ENCODE measurements at regions not wholly inside any gene's neighbourhood (a gene's known extent, or its start where the extent isn't known, plus 50 kb on each side); places are given as distances from the start of the nearest gene placed in this dataset.

DNA sequence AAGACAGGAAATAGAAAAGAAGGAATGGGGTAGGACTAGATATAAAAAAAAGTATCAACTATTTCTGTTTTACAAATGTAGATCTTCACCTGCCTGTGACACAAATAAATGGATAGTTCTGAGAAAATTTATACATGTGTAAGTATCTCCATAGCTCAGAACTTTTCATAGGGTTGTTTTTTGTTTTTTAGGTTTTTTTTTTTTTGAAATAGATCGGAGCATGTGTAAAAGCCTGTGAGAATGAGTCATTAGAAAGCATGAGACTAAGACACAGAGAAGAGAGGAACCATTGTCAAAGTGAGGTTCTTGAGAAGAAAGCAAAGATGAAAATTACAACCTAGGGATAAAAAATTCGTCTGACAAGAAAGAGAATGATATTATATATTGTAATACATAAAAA lies 481.6 kb downstream of the PABPC4L start:
- no peak for DNase-seq (ENCODE audit: unreplicated experiment)
- Mint-ChIP-seq H3K4me3 (ENCODE audit: unreplicated experiment) (no peak overlapping the region), H3K4me1 (ENCODE audit: insufficient read depth, unreplicated experiment) (peaks cover 6% of the 10 kb centered on the region), H3K27me3 (ENCODE audit: insufficient read depth, unreplicated experiment) (no peaks in the 10 kb centered on the region), H3K36me3 (ENCODE audit: insufficient read depth, unreplicated experiment) (no peaks in the 10 kb centered on the region), H3K9me3 (ENCODE audit: unreplicated experiment) (no peaks in the 10 kb centered on the region), H3K27ac (ENCODE audit: low read depth, unreplicated experiment) (no peak overlapping the region)
- ChIA-PET POLR2A (no interaction called here), CTCF (interaction anchor here (0.7 kb wide), 1 partner anchor 21 kb away, joined by 4 read pairs; no protein-coding TSS in a partner anchor)
- TF ChIP-seq CTCF (IDR thresholded peaks at IDR 0.05; ENCODE audit: unreplicated experiment): no peak
- no TSS peak for BruUV-seq (replicated peaks)
- intact Hi-C loops (cut with micrococcal nuclease): no loop called here

GRCh38 chr4:133719098-133719497 lies 482.5 kb downstream of the PABPC4L start:
- TF ChIP-seq CTCF (IDR thresholded peaks at IDR 0.05; ENCODE audit: unreplicated experiment): no peak
- DNase-seq (ENCODE audit: unreplicated experiment): no peak
- Mint-ChIP-seq H3K4me1 (ENCODE audit: insufficient read depth, unreplicated experiment) (peaks cover 6% of the 10 kb centered on the region), H3K27ac (ENCODE audit: low read depth, unreplicated experiment) (no peak overlapping the region), H3K9me3 (ENCODE audit: unreplicated experiment) (no peaks in the 10 kb centered on the region), H3K27me3 (ENCODE audit: insufficient read depth, unreplicated experiment) (no peaks in the 10 kb centered on the region), H3K36me3 (ENCODE audit: insufficient read depth, unreplicated experiment) (no peaks in the 10 kb centered on the region), H3K4me3 (ENCODE audit: unreplicated experiment) (no peak overlapping the region)
- POLR2A ChIA-PET: no interaction called here
- no TSS peak for BruUV-seq (replicated peaks)
- intact Hi-C loops (cut with micrococcal nuclease): no loop called here
- CTCF ChIA-PET: interaction anchor here (0.7 kb wide), 1 partner anchor 1955 kb away, joined by 4 read pairs; no protein-coding TSS in a partner anchor

DNA sequence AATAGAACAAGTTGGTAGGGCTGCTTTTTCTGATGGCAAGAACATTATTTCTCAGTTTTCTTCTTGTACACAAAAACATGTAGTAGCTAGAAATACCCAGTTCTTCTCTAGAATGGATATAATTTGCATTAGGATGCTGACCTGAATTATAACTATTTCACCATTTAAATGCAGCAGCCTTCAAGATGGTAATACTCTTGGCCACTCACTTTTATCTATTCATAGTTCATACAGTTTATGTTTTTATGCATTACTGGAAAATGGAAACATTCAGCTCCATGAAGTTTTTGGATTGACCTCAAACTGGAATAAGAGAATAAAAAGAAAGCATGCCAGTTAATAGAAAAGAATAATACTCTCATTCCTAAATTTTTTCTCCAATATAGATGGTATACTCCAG lies 487.4 kb downstream of the PABPC4L start:
- DNase-seq (ENCODE audit: unreplicated experiment): no peak
- intact Hi-C loops (cut with micrococcal nuclease): no loop called here
- Mint-ChIP-seq H3K27ac (ENCODE audit: low read depth, unreplicated experiment) (no peak overlapping the region), H3K27me3 (ENCODE audit: insufficient read depth, unreplicated experiment) (no peaks in the 10 kb centered on the region), H3K9me3 (ENCODE audit: unreplicated experiment) (peaks cover 2% of the 10 kb centered on the region), H3K36me3 (ENCODE audit: insufficient read depth, unreplicated experiment) (no peaks in the 10 kb centered on the region), H3K4me1 (ENCODE audit: insufficient read depth, unreplicated experiment) (no peaks in the 10 kb centered on the region), H3K4me3 (ENCODE audit: unreplicated experiment) (no peak overlapping the region)
- POLR2A ChIA-PET: no interaction called here
- BruUV-seq (replicated peaks): no TSS peak
- no peak for TF ChIP-seq CTCF (IDR thresholded peaks at IDR 0.05; ENCODE audit: unreplicated experiment)
- CTCF ChIA-PET: no interaction called here

- no peak overlapping the region for H3K4me3 Mint-ChIP-seq (ENCODE audit: unreplicated experiment)
- no TSS peak for BruUV-seq (replicated peaks)
- H3K9me3 Mint-ChIP-seq (ENCODE audit: unreplicated experiment): peaks cover 8% of the 10 kb centered on the region
- intact Hi-C loops (cut with micrococcal nuclease): no loop called here
- H3K36me3 Mint-ChIP-seq (ENCODE audit: insufficient read depth, unreplicated experiment): no peaks in the 10 kb centered on the region
- H3K27me3 Mint-ChIP-seq (ENCODE audit: insufficient read depth, unreplicated experiment): no peaks in the 10 kb centered on the region
- POLR2A ChIA-PET: no interaction called here
- TF ChIP-seq CTCF (IDR thresholded peaks at IDR 0.05; ENCODE audit: unreplicated experiment): no peak
- no peak for DNase-seq (ENCODE audit: unreplicated experiment)
- CTCF ChIA-PET: no interaction called here
- no peak overlapping the region for H3K27ac Mint-ChIP-seq (ENCODE audit: low read depth, unreplicated experiment)
- no peaks in the 10 kb centered on the region for H3K4me1 Mint-ChIP-seq (ENCODE audit: insufficient read depth, unreplicated experiment)
These were observed 488.2 kb downstream of the PABPC4L start for GRCh38 chr4:133713340-133713739.

Measured in MCF 10A (cell line).